PFSK-1 (cell line): ENCODE measurements at regions not wholly inside any gene's neighbourhood (a gene's known extent, or its start where the extent isn't known, plus 50 kb on each side); places are given as distances from the start of the nearest gene placed in this dataset.

Experiments
- POLR2AphosphoS5 ChIP-seq: IDR thresholded peaks from 2 replicates; pipeline ENCODE4 v1.6.1; 2012; ENCODE audit warnings: low read depth, mild to moderate bottlenecking, control low read depth, low read length, moderate library complexity
- REST ChIP-seq, 2 experiments: IDR thresholded peaks; 2 replicates each; pipeline versions ENCODE4 v1.6.1 to v1.8.0; 2011 to 2012; ENCODE audit warnings: low read depth in 2 of 2, low read length in 2 of 2, control low read depth in 1 of 2, inconsistent platforms in 1 of 2, mild to moderate bottlenecking in 1 of 2, moderate library complexity in 1 of 2; ENCODE audit not compliant: insufficient read depth in 1 of 2
- TAF1 ChIP-seq: IDR thresholded peaks from 2 replicates; pipeline ENCODE4 v1.6.1; 2012; ENCODE audit warnings: low read length, control low read depth, borderline replicate concordance; ENCODE audit not compliant: insufficient read depth

- no peak for TF ChIP-seq POLR2AphosphoS5
- no peak for TF ChIP-seq REST (IDR thresholded peaks at IDR 0.05; ENCODE audit: insufficient read depth in 1 of 2, low read depth in 2 of 2, low read length in 2 of 2)
- no peak for TF ChIP-seq TAF1
Measured at GRCh38 chr9:28487561-28487960, 914.3 kb upstream of the C9orf72 start.
